ENCODE measurements at regions not wholly inside any gene's neighbourhood (a gene's known extent, or its start where the extent isn't known, plus 50 kb on each side); places are given as distances from the start of the nearest gene placed in this dataset.

- TF ChIP-seq CTCF (IDR thresholded peaks at IDR 0.05; ENCODE audit: low read depth, low read length, poor library complexity, severe bottlenecking) (no peak), EZH2phosphoT487 (IDR thresholded peaks at IDR 0.05; ENCODE audit: borderline replicate concordance, low read length) (no peak)
Observed at GRCh38 chr2:150812066-150812465, 324.6 kb upstream of the RND3 start.

All from DOHH2 (cell line).